RCC 7860 (cell line): ENCODE measurements at regions not wholly inside any gene's neighbourhood (a gene's known extent, or its start where the extent isn't known, plus 50 kb on each side); places are given as distances from the start of the nearest gene placed in this dataset.

Experiments used
- DNase-seq: peaks from one replicate; pipeline ENCODE4 v3.0.0-alpha.2; 2015; ENCODE audit warnings: low spot score
- FAIRE-seq: peaks from 2 replicates; lab custom pipeline; 2012; peaks lifted over from hg19 to GRCh38; lab: Jason Lieb, UNC

DNA sequence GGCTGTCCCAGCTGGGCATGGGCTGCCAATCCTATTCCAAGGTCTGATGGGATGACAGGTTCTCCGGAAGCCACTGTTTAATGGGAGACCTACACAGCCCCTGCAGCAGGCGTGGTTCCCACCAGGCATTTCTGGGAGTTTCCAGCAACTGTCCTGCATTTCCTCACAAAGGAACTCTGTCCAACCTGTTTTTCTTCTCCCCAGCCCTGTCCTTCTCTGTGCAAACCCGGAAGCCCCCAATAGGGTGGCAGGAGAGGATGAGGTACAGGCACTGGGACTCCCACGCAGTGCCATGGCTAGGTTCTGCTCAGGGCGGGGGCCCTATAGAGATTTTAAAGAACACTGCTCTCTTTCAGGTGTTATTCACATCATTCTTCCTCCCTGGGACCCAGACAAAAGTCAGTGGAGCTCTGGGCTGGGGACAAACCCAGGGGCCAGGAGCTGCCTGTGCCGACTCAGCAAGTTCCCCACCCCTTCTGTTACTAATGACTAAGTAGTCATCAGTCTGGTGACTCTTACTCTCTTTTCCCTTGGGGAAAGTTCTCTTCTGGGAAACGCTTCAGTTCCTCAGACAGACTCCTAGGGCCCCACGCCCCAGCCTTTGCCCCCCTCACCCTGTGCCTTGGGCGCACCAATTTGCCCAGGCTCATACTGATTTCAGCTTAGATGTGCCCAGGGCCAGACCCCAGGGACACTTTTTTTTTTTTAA is 97.7 kb downstream of the CD47 start:
- FAIRE-seq, result peak; percentile 88
- DNase-seq, result peak; percentile 82

DNA sequence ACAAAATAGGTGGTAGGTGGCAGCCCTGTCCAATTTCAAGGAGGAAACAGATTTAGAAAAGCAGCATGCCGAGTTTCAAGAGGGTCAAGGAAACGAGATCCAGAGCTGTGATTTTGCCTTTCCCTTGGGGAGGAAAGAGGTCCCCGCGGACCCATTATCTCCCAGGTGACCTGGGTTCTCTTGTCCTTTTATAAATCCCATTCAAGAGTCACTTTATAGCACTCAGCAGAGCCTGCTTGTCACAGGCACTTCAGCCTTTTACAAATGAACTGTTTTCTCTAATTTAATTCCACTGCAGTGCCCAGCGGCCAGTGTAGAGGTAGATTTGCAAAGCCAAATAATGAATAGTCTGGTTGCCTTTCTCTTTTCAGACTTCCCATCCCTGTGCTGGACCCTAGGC is 99.9 kb downstream of the CD47 start:
- DNase-seq (no peak), FAIRE-seq (no peak)

DNA sequence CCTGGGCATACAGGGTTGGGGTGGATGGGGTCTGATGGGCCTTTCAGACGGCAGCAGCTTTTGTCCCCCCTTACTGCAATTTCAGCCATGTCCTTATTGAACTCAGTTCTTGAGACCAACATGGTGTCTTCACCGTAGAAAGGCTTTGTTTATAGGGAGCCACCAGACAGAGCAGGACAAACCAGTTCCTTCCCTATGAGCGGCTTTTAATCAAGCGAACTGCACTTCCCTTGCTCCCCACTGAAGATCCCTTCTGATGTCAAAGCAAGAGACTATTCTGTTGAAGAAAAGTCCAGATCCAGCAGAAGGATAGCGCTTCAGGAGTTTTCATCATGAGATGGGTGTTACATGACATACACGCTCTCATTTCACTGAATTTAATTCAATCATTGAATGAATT is 100.4 kb downstream of the CD47 start:
- FAIRE-seq, result no peak

DNA sequence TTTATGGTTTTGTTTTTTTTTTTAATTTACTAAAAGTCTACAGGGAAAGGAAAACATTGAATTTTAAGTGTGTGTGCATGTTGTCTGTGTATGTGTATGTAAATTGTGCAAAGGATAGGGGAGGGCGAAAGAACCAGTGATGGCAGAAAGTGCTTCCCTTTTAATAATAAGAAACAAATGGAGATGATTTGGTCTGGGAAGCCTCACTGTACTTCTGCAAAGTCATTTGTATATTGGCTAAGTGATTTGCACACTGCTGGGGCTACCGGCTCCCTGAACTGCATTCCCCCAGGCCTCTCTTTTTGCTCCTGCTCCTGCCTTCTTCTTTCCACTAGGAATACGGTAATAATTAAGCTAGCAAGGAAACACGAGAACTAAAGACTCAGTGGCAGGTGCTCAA is 101.2 kb downstream of the CD47 start:
- DNase-seq (no peak), FAIRE-seq (no peak)

More for the DNA sequence above, 100.4 kb downstream of the CD47 start:
- DNase-seq, result no peak

DNA sequence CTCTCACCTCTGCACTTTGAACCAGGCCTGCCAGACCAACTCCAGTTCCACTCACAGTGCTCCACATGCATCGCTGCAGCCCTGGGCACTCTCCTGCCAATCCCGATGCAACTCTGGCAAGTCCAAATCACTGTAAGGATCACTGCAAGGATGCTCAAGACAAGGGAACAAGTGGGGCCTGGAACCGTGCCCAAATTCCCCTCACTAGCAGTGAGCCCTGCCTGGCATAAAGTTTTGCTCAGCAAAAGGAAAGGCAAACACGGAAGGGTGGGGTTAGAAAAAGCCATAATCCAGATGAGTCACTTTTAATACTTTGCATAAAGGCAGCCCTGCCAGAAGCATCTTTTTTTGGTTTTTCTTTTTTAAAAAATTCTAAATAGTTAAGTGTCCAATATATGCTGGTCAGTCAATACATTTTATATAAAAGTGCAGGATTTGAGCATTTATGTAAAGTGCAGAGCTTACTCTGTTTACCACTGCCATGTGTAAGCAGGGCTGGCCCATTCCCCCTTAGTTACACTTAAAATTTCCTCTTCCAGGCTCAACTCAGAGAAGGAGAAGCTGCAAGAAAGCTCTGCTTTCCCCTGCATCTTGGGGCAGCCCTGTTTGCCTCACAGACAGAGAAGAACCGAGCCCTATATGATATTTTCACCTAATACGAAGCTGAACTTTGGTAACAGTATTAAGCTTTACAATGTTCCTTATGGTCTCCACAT is 102.2 kb downstream of the CD47 start:
- DNase-seq (peak; percentile 57), FAIRE-seq (peak; percentile 82)

DNA sequence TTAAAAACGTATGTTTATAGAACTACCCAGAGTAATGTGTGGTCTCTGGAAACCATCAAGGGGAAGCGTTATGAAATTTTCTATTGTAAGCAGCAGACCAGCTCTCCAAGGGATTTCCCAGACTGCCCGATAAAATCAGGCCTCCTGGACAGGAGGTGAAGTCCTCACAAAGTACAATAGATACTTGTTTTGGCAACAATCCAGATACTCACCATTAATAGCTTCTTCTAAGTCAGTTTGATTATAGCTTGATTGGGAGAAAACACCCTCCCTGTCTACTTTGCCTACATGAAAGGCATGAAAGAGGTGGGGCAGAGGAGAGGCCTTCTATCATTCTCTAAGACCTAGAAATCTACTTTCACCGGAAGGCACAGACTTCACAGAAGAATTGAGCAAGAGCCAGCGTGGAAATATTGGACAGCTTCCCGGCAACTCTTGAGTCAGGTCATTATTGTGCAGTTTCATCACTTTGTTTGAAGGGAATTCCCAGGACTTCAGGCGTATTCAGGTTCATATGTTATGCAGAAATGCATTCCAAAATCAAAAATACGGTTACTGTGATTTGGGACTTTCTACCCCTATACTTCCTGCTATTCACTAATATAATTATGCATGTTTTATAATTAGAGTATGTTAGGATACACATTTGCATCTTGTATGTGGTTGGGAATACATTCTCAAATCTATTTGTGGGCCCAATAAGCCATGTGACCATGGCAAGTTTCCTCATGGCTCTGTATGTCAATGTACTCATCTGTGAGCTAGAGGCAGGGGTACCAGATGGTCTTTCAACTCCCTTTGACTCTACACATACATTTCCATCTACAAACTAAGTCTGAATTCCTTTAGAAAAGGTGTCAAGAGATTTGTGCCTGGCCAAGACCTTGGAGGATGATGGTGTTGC is 103.5 kb downstream of the CD47 start:
- FAIRE-seq, result peak; percentile 90
- DNase-seq, result peak; percentile 87

DNA sequence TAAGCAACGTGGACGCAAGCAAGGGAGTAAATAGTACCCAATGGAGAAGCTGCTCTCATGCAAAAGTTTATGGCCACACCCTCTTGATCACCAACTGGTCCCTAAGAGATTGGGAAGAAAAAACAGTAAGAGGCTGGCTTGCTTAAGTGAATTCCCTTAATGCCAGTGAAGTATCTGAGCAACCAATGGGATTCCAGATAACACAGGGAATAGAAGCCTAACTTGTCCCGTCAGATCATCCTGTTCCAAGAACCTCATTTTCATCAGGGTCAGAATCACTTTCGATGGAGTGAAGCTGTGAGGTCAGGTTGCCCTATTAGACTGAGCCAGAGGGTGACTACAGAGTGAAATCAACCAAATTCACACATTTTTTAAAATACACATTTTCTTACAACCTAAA is 104.3 kb downstream of the CD47 start:
- FAIRE-seq (no peak), DNase-seq (no peak)

DNA sequence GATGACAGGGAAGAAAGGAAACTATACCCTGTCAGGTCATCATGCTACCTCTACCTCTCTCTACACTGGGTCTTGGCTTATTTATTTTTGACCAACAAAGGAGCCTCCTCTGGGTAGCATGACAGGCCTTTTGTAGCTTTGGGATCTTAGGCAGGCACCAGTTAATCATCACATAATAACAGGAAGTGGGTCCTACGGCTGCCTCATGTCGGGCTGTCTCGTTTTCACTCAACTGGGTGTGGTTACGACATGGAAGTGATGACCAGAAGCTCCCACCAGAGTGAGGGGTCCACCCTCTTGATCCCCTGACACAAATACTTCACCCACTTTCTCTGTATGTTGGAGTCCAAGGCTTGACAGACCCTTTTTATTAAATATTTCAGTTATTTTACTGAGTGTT is 105.3 kb downstream of the CD47 start:
- FAIRE-seq (no peak), DNase-seq (peak; percentile 43)

DNA sequence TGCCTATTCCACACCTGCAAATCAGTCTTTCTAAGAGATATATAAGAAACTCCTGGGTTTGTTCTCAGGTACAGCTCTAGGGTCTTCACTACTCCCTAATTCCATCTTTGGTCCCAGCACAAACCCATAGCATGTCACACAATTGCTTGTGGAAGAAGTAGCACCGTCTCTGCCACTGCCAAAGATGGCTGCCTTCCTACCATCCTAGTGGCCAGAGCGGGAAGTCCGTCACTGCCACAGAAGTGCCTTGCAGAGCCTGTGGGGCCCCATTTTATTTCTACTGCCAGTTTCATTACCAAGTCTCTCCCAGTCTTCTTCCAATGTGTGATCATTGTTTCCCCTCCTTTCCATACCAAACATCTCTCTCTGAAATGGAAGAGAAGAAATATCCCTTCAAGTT is 107.6 kb downstream of the CD47 start:
- no peak for FAIRE-seq
- DNase-seq, result no peak

DNA sequence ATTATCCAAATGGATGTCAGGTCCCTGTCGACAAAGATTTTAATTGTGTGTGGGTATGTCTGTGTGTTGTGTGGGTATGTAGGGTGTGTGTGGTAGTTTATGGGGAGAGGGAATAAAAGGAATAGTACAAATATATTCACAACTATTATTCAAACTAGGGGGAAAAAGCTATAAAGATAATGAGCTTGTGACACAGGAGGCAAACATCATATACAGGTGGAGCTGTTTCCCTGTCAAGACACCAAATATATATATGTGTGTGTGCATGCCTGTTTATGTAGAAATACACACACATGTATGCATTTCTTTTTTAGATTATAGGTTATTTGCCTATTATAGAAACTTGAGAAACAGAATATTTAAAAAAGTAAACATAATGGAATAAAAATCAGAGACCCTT is 108.7 kb downstream of the CD47 start:
- FAIRE-seq, result no peak
- no peak for DNase-seq

DNA sequence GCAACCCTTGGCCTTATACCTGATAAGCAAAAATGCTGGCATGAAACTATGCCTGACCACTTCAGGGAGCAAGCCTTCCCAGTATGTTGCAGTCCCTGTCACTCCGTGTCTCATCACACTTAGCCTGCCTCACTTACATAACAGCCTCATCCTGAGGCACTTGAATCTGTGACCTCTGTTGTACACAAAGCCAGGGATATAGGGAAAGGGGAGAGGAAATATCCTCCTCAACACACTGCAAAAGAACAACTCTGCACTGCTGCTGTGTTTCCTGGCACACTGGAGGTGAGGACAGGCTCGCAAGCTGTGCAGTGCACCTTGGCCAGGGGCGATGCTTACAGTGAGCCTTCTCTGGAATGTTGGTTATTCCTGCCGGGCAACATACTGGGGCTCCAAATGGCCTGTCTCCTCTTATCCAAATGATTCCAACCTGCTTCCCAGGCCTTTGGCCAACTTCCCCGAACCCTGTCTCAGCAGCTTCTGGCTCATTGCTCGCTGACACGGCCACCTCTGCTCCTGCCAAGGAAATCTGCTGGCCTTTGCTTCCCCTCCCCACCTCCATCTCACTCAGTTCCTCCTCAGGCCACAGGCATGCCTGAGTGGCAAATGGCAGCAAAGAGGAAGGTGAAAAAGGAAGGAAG is 109.2 kb downstream of the CD47 start:
- DNase-seq, result no peak
- FAIRE-seq, result no peak

DNA sequence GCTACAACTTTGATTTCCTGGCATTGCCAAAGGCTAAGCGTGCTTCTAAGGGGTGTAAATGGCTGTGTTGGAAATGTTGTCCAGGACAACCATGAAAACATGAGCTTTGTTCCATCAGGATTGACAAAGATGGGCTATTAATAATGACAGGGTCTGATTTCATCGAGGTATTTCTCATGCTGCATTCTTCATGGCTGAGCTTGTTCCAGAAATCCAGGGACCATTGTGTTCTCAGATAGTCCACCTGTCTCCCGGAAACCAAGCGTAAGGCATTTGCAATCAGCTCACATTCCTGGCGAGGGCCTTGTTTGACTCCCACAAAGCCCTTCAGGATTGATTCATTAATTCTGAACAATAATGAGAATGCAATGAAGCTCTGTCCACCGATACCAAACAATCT is 111.3 kb downstream of the CD47 start:
- no peak for DNase-seq
- no peak for FAIRE-seq

DNA sequence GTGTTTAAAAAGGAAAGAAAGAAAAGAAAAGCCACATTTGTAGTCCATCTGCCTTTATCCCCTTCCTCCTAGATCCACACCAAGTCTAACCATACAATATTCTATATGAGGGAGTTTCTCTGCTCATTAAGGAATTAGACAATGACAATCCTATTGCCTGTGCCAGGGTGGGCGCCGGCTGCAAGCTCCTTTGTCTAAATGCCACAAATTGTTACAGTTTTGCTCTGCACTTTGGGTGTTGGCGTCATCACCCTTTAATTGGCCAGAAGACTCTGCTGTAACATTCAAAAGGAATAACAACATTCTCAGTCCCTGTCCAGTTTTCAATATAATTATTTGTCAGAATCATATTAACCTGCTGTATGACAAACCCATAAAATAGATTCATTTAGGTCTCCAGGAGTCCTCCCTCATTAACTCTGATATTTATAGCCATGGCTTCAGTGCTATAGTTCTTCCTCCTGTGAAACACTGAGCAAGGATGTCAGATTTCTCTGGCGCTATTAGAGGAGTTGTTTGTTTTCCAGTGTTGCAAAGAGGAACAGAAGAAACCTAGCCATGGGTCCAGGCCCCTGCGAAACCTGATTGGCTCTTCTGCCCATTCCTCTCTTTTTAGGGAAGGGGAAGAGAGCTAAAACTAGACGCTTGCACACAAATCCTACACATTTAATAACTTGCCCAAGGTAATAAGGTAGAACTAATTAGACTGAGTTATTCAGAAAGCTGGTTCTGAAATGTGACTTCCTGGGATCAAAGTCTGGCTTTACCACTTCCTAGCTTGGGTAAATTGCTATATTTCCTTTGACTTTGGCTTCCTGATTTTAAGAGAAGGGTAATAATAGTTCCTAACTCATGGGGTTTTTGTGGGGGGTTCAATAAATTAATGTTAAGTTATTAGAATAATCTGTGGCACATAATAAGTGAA is 112.4 kb downstream of the CD47 start:
- FAIRE-seq (no peak), DNase-seq (no peak)

DNA sequence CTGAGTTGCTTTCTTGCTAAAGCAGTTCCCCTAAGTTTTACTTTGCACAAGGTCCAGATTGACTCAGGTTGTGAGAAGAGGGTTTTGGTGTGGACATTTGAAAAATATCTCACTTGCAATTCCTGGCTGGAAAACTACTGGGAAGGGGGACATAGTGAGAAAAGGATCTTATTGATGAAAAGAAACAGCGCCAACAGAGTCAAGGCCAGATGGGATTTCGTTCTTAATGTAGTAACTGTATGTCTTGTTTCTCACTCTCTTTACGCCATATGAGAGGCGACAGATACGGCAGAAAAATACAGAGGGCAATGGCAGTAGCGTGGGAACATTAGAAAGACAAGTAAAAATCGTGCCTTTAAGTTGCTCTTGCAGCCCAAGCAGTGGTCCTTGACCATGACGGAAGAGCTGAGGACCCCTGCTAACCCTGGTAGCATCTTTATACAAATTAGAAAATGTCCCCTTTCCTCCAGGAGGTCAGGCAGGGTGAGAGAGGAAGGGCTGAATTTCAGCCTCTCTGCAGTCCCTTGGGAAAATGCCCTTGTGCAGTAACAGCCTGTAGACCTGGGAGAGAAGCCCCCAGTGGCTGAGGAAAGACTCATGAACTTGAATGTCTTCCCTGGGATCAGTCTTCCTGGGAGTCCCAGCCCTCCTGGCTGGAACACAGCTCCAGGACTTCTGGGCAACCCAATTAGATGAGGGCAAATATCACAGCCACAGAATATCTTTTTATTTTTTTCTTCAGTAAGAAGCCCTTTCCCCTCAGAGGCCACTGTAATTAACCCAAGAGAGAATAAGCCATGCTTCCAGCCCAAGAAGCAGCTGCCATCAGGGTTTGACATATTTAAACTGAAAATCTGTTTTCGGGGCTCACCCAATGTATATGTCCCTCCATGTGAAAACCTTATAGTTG is 113.4 kb downstream of the CD47 start:
- no peak for DNase-seq
- no peak for FAIRE-seq

DNA sequence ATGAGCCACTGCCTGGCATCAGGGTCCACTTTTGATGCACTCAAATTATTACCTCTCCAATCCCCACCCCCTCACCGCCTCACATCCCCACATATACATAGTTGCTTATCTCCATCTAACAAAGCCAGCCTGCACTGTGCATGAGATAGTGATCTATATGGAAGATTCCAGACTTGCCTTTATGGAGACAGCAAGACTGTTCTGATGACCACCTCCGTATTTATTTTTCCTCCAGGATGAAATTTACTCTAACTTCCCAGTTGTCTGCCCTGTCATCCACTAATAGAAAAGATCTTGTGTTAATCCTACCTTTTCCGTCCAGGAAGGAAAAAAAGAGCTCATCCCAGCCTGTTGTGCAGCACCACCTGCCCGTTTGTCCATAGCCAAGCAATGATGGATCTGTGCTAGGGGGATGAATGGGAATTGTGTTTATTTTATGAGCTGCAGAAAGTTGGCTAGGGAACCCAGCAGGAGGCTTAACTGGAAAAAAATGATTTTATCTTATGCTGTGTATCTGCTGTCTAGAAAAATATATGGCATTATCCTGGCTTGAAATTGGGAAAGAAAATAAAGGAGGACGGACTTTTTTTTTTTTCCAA is 114.5 kb downstream of the CD47 start:
- FAIRE-seq (no peak), DNase-seq (no peak)

DNA sequence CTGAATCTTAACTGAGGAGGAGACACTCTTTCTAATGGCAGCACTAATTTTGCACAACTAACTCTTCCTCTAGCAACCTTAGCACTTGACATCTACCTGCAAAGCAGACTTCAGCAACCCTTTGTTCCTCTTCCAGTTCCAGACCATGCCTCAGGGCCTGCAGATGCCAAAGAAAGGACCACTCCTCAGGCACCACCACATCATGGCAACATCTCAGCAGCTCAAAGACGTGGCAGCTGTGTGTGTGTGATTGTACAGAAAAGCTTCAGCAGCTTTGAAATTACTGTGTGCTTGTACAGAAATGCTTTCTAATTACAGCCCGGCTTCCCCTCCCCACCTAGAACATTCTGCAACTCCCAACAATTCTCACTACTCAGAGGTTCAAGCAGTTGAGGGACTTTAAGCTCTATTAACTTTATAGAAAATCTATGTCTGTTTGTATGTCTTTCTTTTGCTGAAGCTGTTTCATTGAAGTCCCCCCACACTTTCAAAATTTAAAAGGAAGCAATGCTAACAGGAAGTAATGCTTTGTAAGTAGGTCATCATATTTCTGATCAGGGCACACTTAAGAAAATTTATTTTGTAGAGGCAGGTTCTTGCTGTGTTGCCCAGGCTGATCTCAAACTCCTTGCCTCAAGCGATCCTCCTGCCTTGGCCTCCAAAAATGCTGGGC is 115.2 kb downstream of the CD47 start:
- DNase-seq (no peak), FAIRE-seq (no peak)

DNA sequence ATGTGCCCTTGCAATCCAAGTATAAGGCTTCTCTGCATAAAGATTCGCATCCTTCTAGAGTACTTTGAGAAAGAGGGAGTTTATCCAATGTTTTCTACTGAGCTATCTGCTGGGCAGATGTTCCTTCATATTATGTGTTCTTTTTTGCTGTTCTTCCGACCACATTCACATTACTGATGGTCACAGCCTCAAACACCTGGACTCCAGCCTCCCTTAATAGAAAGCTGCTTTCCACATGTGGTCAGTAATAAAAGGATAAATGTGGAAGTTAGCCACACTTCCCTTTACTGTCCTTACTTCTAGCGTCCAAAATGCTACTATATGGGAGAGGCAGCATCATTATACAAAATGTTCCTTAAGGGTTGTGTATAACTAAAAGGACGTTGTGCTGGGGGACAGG is 116.9 kb downstream of the CD47 start:
- FAIRE-seq, result no peak
- DNase-seq, result no peak

DNA sequence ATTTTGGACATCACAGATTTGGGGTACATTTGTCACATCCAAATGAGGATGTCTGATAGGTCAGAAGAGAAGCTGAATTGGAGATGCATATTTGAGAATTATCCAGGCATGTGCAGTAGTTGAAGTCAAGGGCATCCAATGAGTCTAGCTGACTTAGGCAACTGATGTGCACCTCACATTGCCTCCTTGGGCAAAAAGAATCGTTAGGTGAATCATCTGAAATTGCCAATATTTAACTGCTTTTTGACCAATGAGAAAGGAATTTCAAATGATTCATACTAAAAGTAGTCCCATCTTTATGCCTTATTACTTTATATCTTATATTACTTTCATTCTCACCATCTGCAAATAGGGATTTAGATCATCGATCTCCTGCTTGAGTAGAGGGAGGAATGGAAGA is 117.7 kb downstream of the CD47 start:
- FAIRE-seq (peak; percentile 77), DNase-seq (peak; percentile 58)
